Gastrocnemius medialis (tissue), 4 donors: ENCODE measurements at regions not wholly inside any gene's neighbourhood (a gene's known extent, or its start where the extent isn't known, plus 50 kb on each side); places are given as distances from the start of the nearest gene placed in this dataset.

Source experiments
- ATAC-seq, 2 donors: fragments of 150-250 bp; one replicate each; pipeline ENCODE4 v1.9.1; 2016
- DNase-seq, 2 donors: peaks; one replicate each; pipeline ENCODE4 v3.0.0-alpha.2; 2019
- H3K27ac ChIP-seq, 4 donors: fragments of 200-600 bp; sonication (generic); 1 replicate in 1 of 4; 2 replicates in 3 of 4; pipeline ENCODE4 v1.5.1; 2016 to 2018; ENCODE audit warnings: mild to moderate bottlenecking in 2 of 4, moderate library complexity in 1 of 4
- H3K27me3 ChIP-seq, 3 donors: fragments of 200-600 bp; sonication (generic) in 2 of 3; 1 replicate in 1 of 3; 2 replicates in 2 of 3; pipeline versions ENCODE4 v1.5.1 to v1.6.0; 2016 to 2019; ENCODE audit warnings: mild to moderate bottlenecking in 1 of 3, moderate library complexity in 1 of 3
- H3K36me3 ChIP-seq, 2 donors: fragments of 200-600 bp; sonication (generic) in 1 of 2; one replicate each; pipeline ENCODE4 v1.5.1; 2017 to 2018
- H3K4me1 ChIP-seq, 2 donors: fragments of 200-600 bp; sonication (generic) in 1 of 2; one replicate each; pipeline ENCODE4 v1.5.1; 2016 to 2017; ENCODE audit warnings: mild to moderate bottlenecking in 2 of 2
- H3K4me3 ChIP-seq, 4 donors: fragments of 200-600 bp; sonication (generic) in 3 of 4; 1 replicate in 1 of 4; 2 replicates in 3 of 4; pipeline ENCODE4 v1.5.1; 2016 to 2019; ENCODE audit warnings: mild to moderate bottlenecking in 2 of 4
- H3K9me3 ChIP-seq, 3 donors: fragments of 200-600 bp; sonication (generic) in 2 of 3; 1 replicate in 1 of 3; 2 replicates in 2 of 3; pipeline ENCODE4 v1.5.1; 2016 to 2019
- CTCF ChIP-seq, 5 experiments: fragments of 450-650 bp in 3 of 5; fragments of 200-600 bp in 2 of 5; sonication (generic) in 2 of 5; IDR thresholded peaks in 4 of 5; conservative IDR thresholded peaks in 1 of 5; 1 replicate in 4 of 5; 2 replicates in 1 of 5; pipeline ENCODE4 v1.5.1; 2016 to 2019; ENCODE audit warnings: antibody characterized with exemption in 5 of 5, mild to moderate bottlenecking in 3 of 5, moderate library complexity in 3 of 5
- POLR2A ChIP-seq, 2 donors: fragments of 450-650 bp; IDR thresholded peaks; one replicate each; pipeline ENCODE4 v1.6.1; 2017; ENCODE audit warnings: antibody characterized with exemption in 2 of 2, mild to moderate bottlenecking in 2 of 2, moderate library complexity in 2 of 2
- in situ Hi-C, 4 donors: fragments of 200-750 bp; cut with MboI; loops; one replicate each; pipeline versions ENCODE4 v1.15.0 to v1.8.0; 2017; ENCODE audit warnings: low sequenced_read_pairs in 4 of 4
- intact Hi-C: fragments of 100-400 bp; cut with DNase I; formaldehyde crosslinking; loops from one replicate; pipeline ENCODE4 v1.15.1; 2023; ENCODE audit warnings: low total_unique reads

GRCh38 chr1:181369416-181369815 is 113.9 kb upstream of the CACNA1E start:
- no peak for ATAC-seq
- intact Hi-C loops = no loop called here
- in situ Hi-C loops = no loop called here

GRCh38 chr1:181383695-181384094 is 99.6 kb upstream of the CACNA1E start:
- Histone ChIP-seq H3K9me3 (no peaks in the 10 kb centered on the region), H3K27ac (no peak overlapping the region), H3K4me1 (no peaks in the 10 kb centered on the region), H3K36me3 (no peaks in the 10 kb centered on the region), H3K4me3 (no peak overlapping the region), H3K27me3 (no peaks in the 10 kb centered on the region)
- intact Hi-C loops (no loop called here), in situ Hi-C loops (no loop called here)
- DNase-seq (no peak), ATAC-seq (no peak)
- TF ChIP-seq POLR2A (IDR thresholded peaks at IDR 0.05) (no peak), CTCF (IDR thresholded peaks at IDR 0.05 in 4 of 5, conservative IDR thresholded peaks at IDR 0.05 in 1 of 5) (no peak)

More at GRCh38 chr1:181369416-181369815, 113.9 kb upstream of the CACNA1E start:
- H3K27me3 ChIP-seq = no peaks in the 10 kb centered on the region
- no peak overlapping the region for H3K4me3 ChIP-seq
- peaks cover 0 to 10% (median 0%) of the 10 kb centered on the region in 3 donors for H3K9me3 ChIP-seq
- no peaks in the 10 kb centered on the region for H3K36me3 ChIP-seq
- no peak overlapping the region for H3K27ac ChIP-seq
- TF ChIP-seq CTCF (IDR thresholded peaks at IDR 0.05 in 4 of 5, conservative IDR thresholded peaks at IDR 0.05 in 1 of 5) (no peak), POLR2A (IDR thresholded peaks at IDR 0.05) (no peak)
- no peaks in the 10 kb centered on the region for H3K4me1 ChIP-seq
- no peak for DNase-seq

- Histone ChIP-seq H3K36me3 (no peaks in the 10 kb centered on the region), H3K27ac (no peak overlapping the region), H3K4me3 (no peak overlapping the region), H3K9me3 (no peaks in the 10 kb centered on the region), H3K27me3 (no peaks in the 10 kb centered on the region), H3K4me1 (no peaks in the 10 kb centered on the region)
- no peak for TF ChIP-seq CTCF (IDR thresholded peaks at IDR 0.05 in 4 of 5, conservative IDR thresholded peaks at IDR 0.05 in 1 of 5)
- no peak for TF ChIP-seq POLR2A (IDR thresholded peaks at IDR 0.05)
- no peak for DNase-seq
- no peak for ATAC-seq
- intact Hi-C loops = no loop called here
- in situ Hi-C loops = no loop called here
These were observed 97.0 kb upstream of the CACNA1E start for GRCh38 chr1:181386340-181386739.

- in situ Hi-C loops = no loop called here
These were observed 96.4 kb upstream of the CACNA1E start for GRCh38 chr1:181386951-181387350.

More at GRCh38 chr1:181386951-181387350, 96.4 kb upstream of the CACNA1E start:
- no peaks in the 10 kb centered on the region for H3K36me3 ChIP-seq
- no peak for DNase-seq
- no peaks in the 10 kb centered on the region for H3K27me3 ChIP-seq
- no peaks in the 10 kb centered on the region for H3K4me1 ChIP-seq
- no peak overlapping the region for H3K27ac ChIP-seq
- H3K4me3 ChIP-seq = no peak overlapping the region
- no peak for TF ChIP-seq CTCF (IDR thresholded peaks at IDR 0.05 in 4 of 5, conservative IDR thresholded peaks at IDR 0.05 in 1 of 5)
- no peak for TF ChIP-seq POLR2A (IDR thresholded peaks at IDR 0.05)
- intact Hi-C loops = no loop called here
- H3K9me3 ChIP-seq = no peaks in the 10 kb centered on the region
- no peak for ATAC-seq
